Adrenal gland (tissue), 9 donors: ENCODE measurements at regions not wholly inside any gene's neighbourhood (a gene's known extent, or its start where the extent isn't known, plus 50 kb on each side); places are given as distances from the start of the nearest gene placed in this dataset.

Experiments used
- DNase-seq, 7 donors: peaks; one replicate each; pipeline ENCODE4 v3.0.0-alpha.2; 2019 to 2020
- H3K27ac ChIP-seq, 5 donors: fragments of 200-600 bp; sonication (generic) in 4 of 5; 1 replicate in 3 of 5; 2 replicates in 2 of 5; pipeline versions ENCODE4 v1.5.1 to v1.8.0; 2016 to 2020; ENCODE audit warnings: mild to moderate bottlenecking in 1 of 5
- H3K27me3 ChIP-seq: fragments of 200-600 bp; 2 replicates; pipeline ENCODE4 v1.8.0; 2021
- H3K36me3 ChIP-seq, 2 donors: fragments of 200-600 bp; replicated peaks in 1 of 2; 1 replicate in 1 of 2; 2 replicates in 1 of 2; pipeline versions ENCODE4 v1.5.1 to v1.8.0; 2018 to 2022
- H3K4me1 ChIP-seq, 2 donors: fragments of 200-600 bp; replicated peaks in 1 of 2; 1 replicate in 1 of 2; 2 replicates in 1 of 2; pipeline versions ENCODE4 v1.5.1 to v1.8.0; 2018 to 2021
- H3K4me3 ChIP-seq, 4 donors: fragments of 200-600 bp; sonication (generic) in 3 of 4; one replicate each; pipeline ENCODE4 v1.5.1; 2016 to 2018
- H3K9me3 ChIP-seq, 3 donors: fragments of 200-600 bp; sonication (generic) in 1 of 3; replicated peaks in 1 of 3; 1 replicate in 2 of 3; 2 replicates in 1 of 3; pipeline versions ENCODE4 v1.5.1 to v1.8.0; 2016 to 2021
- CTCF ChIP-seq, 6 experiments: fragments of 450-650 bp in 4 of 6; fragments of 200-600 bp in 2 of 6; sonication (generic) in 1 of 6; IDR thresholded peaks; 1 replicate in 5 of 6; 2 replicates in 1 of 6; pipeline versions ENCODE4 v1.5.1 to v1.8.0; 2016 to 2021; ENCODE audit warnings: antibody characterized with exemption in 6 of 6, mild to moderate bottlenecking in 2 of 6, moderate library complexity in 1 of 6
- POLR2A ChIP-seq, 2 donors: fragments of 450-650 bp; IDR thresholded peaks; one replicate each; pipeline ENCODE4 v1.6.1; 2017; ENCODE audit warnings: antibody characterized with exemption in 2 of 2, mild to moderate bottlenecking in 2 of 2, moderate library complexity in 1 of 2
- WGBS, 4 donors: extraction: QIAGEN DNeasy Blood & Tissue Kit in 2 of 4; methylation state at CpG; one replicate each; pipeline versions ENCODE4 v1.1.5 to v1.1.7; 2013 to 2017; 5-methylcytosine and 5-hydroxymethylcytosine counted together
- intact Hi-C, 2 donors: fragments of 100-400 bp; cut with DNase I; formaldehyde crosslinking; loops; one replicate each; pipeline versions ENCODE4 v1.14.1 to v1.15.0; 2022 to 2023
- donor health status: healthy with polysubstance abuse.
- donor health status: Bipolar disorder and iron deficiency.
- donor health status: DM: yes; HTN: yes; CAD: no.
- donor health status: DM: no; HTN: no; CAD: no.
- donor health status: DM: no; HTN: no; CAD: no.

- H3K27ac ChIP-seq: no peak overlapping the region
- 65 to 85% (median 78%) methylated on average over 4 of the region's 4 CpGs for WGBS, 4 donors
These were observed 2305.1 kb upstream of the AGA start for GRCh38 chr4:179747218-179747910.

GRCh38 chr4:179748837-179749236 is 2306.6 kb upstream of the AGA start:
- TF ChIP-seq CTCF (IDR thresholded peaks at IDR 0.05): no peak
- TF ChIP-seq POLR2A (IDR thresholded peaks at IDR 0.05): no peak
- Histone ChIP-seq H3K4me1 (no peaks in the 10 kb centered on the region), H3K9me3 (no peaks in the 10 kb centered on the region), H3K27ac (no peak overlapping the region), H3K27me3 (no peaks in the 10 kb centered on the region), H3K36me3 (no peaks in the 10 kb centered on the region), H3K4me3 (no peak overlapping the region)
- DNase-seq: no peak
- intact Hi-C loops: no loop called here
- 60 to 71% (median 69%) methylated on average over 6 of the region's 6 CpGs for WGBS, 4 donors

More at GRCh38 chr4:179747218-179747910, 2305.1 kb upstream of the AGA start:
- no peaks in the 10 kb centered on the region for H3K27me3 ChIP-seq
- no peak for DNase-seq
- no peaks in the 10 kb centered on the region for H3K36me3 ChIP-seq
- TF ChIP-seq CTCF (IDR thresholded peaks at IDR 0.05) (no peak), POLR2A (IDR thresholded peaks at IDR 0.05) (no peak)
- no peaks in the 10 kb centered on the region for H3K9me3 ChIP-seq
- H3K4me3 ChIP-seq: no peak overlapping the region
- intact Hi-C loops: no loop called here
- H3K4me1 ChIP-seq: no peaks in the 10 kb centered on the region

GRCh38 chr4:179750374-179750773 is 2308.1 kb upstream of the AGA start:
- DNase-seq: no peak
- Histone ChIP-seq H3K36me3 (no peaks in the 10 kb centered on the region), H3K27me3 (no peaks in the 10 kb centered on the region), H3K4me3 (no peak overlapping the region), H3K4me1 (no peaks in the 10 kb centered on the region), H3K9me3 (no peaks in the 10 kb centered on the region), H3K27ac (no peak overlapping the region)
- intact Hi-C loops: no loop called here
- WGBS, 4 donors: 48 to 66% (median 50%) methylated on average over 4 of the region's 4 CpGs
- no peak for TF ChIP-seq CTCF (IDR thresholded peaks at IDR 0.05)
- TF ChIP-seq POLR2A (IDR thresholded peaks at IDR 0.05): no peak

- 80 to 85% (median 82%) methylated on average over 8 of the region's 8 CpGs for WGBS, 4 donors
These were observed 2309.4 kb upstream of the AGA start for GRCh38 chr4:179751669-179752068.

More at GRCh38 chr4:179751669-179752068, 2309.4 kb upstream of the AGA start:
- no peaks in the 10 kb centered on the region for H3K4me1 ChIP-seq
- no peak for TF ChIP-seq CTCF (IDR thresholded peaks at IDR 0.05)
- TF ChIP-seq POLR2A (IDR thresholded peaks at IDR 0.05): no peak
- H3K9me3 ChIP-seq: no peaks in the 10 kb centered on the region
- no peaks in the 10 kb centered on the region for H3K36me3 ChIP-seq
- no peak overlapping the region for H3K27ac ChIP-seq
- no peaks in the 10 kb centered on the region for H3K27me3 ChIP-seq
- intact Hi-C loops: no loop called here
- DNase-seq: no peak
- H3K4me3 ChIP-seq: no peak overlapping the region
